HepG2 (cell line): ENCODE measurements at regions not wholly inside any gene's neighbourhood (a gene's known extent, or its start where the extent isn't known, plus 50 kb on each side); places are given as distances from the start of the nearest gene placed in this dataset.

Source experiments
- AGO1 ChIP-seq: fragments of 200-400 bp; formaldehyde crosslinking; IDR thresholded peaks from 2 replicates; pipeline ENCODE4 v1.6.1; 2017; ENCODE audit warnings: mild to moderate bottlenecking, low read depth, low read length, moderate library complexity; ENCODE audit not compliant: poor library complexity, severe bottlenecking
- BRD4 ChIP-seq: sonication (generic); formaldehyde crosslinking; IDR thresholded peaks from 2 replicates; pipeline ENCODE4 v1.4.0; 2020; ENCODE audit warnings: missing genetic modification reagents
- FOXC1 ChIP-seq: sonication (generic); formaldehyde crosslinking; IDR thresholded peaks from 2 replicates; pipeline ENCODE4 v1.8.0; 2022; ENCODE audit warnings: mild to moderate bottlenecking, missing genetic modification reagents, borderline replicate concordance
- JARID2 ChIP-seq: sonication (generic); formaldehyde crosslinking; IDR thresholded peaks from 2 replicates; pipeline ENCODE4 v1.8.1; 2023; ENCODE audit warnings: missing genetic modification reagents, inconsistent platforms; ENCODE audit not compliant: insufficient replicate concordance
- MAF1 ChIP-seq: sonication (generic); formaldehyde crosslinking; IDR thresholded peaks from 2 replicates; pipeline ENCODE4 v1.5.0; 2020; ENCODE audit warnings: missing genetic modification reagents, borderline replicate concordance
- NONO ChIP-seq, 2 experiments: fragments of 450-650 bp in 1 of 2; sonication (generic) in 1 of 2; formaldehyde crosslinking in 1 of 2; IDR thresholded peaks in 1 of 2; conservative IDR thresholded peaks in 1 of 2; 2 replicates each; pipeline versions ENCODE4 v1.6.1 to v1.8.0; 2017 to 2022; ENCODE audit warnings: mild to moderate bottlenecking in 1 of 2, missing genetic modification reagents in 1 of 2, moderate library complexity in 1 of 2
- PHF20 ChIP-seq: sonication (generic); formaldehyde crosslinking; IDR thresholded peaks from 2 replicates; pipeline ENCODE4 v1.5.0; 2020; ENCODE audit warnings: mild to moderate bottlenecking, missing genetic modification reagents
- PHF8 ChIP-seq: sonication (generic); formaldehyde crosslinking; IDR thresholded peaks from 2 replicates; pipeline ENCODE4 v1.5.0; 2020; ENCODE audit warnings: missing genetic modification reagents
- SAFB2 ChIP-seq: sonication (generic); formaldehyde crosslinking; IDR thresholded peaks from 2 replicates; pipeline ENCODE4 v1.5.1; 2020; ENCODE audit warnings: missing genetic modification reagents, low read depth, mild to moderate bottlenecking, borderline replicate concordance
- SSRP1 ChIP-seq: IDR thresholded peaks from 2 replicates; pipeline ENCODE4 v1.6.1; 2016; ENCODE audit warnings: control low read depth
- TFE3 ChIP-seq: IDR thresholded peaks from 2 replicates; pipeline ENCODE4 v1.6.1; 2016
- TGIF2 ChIP-seq: IDR thresholded peaks from 2 replicates; pipeline ENCODE4 v1.6.1; 2016; ENCODE audit warnings: control low read depth, missing compliant biosample characterization
- ZNF24 ChIP-seq: fragments of 450-650 bp; IDR thresholded peaks from 2 replicates; pipeline ENCODE4 v1.6.1; 2017; ENCODE audit warnings: antibody characterized with exemption, mild to moderate bottlenecking
- ZNF274 ChIP-seq: sonication (generic); formaldehyde crosslinking; IDR thresholded peaks from 2 replicates; pipeline ENCODE4 v1.5.1; 2020; ENCODE audit warnings: mild to moderate bottlenecking, missing genetic modification reagents
- ZNF512 ChIP-seq: sonication (generic); formaldehyde crosslinking; IDR thresholded peaks from 2 replicates; pipeline ENCODE4 v1.4.0; 2020; ENCODE audit warnings: mild to moderate bottlenecking, missing genetic modification reagents
- ZNF670 ChIP-seq: sonication (generic); formaldehyde crosslinking; IDR thresholded peaks from 2 replicates; pipeline ENCODE4 v1.8.0; 2022; ENCODE audit warnings: mild to moderate bottlenecking, missing genetic modification reagents, borderline replicate concordance
- TF ChIP-seq, protein P1 (sequence below): sonication (generic); formaldehyde crosslinking; IDR thresholded peaks from 2 replicates; pipeline ENCODE4 v1.4.0; 2020; ENCODE audit warnings: mild to moderate bottlenecking, missing genetic modification reagents, borderline replicate concordance
- TF ChIP-seq, protein P2 (sequence below): sonication (generic); formaldehyde crosslinking; IDR thresholded peaks from 2 replicates; pipeline ENCODE4 v1.4.0; 2020; ENCODE audit warnings: missing genetic modification reagents, borderline replicate concordance

GRCh38 chr2:167827352-167828097 lies 419.9 kb downstream of the STK39 start (continued):
- TF ChIP-seq, protein P1, sequence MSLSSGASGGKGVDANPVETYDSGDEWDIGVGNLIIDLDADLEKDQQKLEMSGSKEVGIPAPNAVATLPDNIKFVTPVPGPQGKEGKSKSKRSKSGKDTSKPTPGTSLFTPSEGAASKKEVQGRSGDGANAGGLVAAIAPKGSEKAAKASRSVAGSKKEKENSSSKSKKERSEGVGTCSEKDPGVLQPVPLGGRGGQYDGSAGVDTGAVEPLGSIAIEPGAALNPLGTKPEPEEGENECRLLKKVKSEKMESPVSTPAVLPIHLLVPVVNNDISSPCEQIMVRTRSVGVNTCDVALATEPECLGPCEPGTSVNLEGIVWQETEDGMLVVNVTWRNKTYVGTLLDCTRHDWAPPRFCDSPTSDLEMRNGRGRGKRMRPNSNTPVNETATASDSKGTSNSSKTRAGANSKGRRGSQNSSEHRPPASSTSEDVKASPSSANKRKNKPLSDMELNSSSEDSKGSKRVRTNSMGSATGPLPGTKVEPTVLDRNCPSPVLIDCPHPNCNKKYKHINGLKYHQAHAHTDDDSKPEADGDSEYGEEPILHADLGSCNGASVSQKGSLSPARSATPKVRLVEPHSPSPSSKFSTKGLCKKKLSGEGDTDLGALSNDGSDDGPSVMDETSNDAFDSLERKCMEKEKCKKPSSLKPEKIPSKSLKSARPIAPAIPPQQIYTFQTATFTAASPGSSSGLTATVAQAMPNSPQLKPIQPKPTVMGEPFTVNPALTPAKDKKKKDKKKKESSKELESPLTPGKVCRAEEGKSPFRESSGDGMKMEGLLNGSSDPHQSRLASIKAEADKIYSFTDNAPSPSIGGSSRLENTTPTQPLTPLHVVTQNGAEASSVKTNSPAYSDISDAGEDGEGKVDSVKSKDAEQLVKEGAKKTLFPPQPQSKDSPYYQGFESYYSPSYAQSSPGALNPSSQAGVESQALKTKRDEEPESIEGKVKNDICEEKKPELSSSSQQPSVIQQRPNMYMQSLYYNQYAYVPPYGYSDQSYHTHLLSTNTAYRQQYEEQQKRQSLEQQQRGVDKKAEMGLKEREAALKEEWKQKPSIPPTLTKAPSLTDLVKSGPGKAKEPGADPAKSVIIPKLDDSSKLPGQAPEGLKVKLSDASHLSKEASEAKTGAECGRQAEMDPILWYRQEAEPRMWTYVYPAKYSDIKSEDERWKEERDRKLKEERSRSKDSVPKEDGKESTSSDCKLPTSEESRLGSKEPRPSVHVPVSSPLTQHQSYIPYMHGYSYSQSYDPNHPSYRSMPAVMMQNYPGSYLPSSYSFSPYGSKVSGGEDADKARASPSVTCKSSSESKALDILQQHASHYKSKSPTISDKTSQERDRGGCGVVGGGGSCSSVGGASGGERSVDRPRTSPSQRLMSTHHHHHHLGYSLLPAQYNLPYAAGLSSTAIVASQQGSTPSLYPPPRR = peak; percentile 95
- TF ChIP-seq SAFB2 (CRISPR knock-in tag) = peak; percentile 40; the same call in 1 of the 2 replicates
- TF ChIP-seq ZNF24 = 0 out of 2 replicates have a peak, but pooled peaks have one; percentile 54
- peak; percentile 31; the same call in 1 of the 2 replicates for TF ChIP-seq SSRP1
- peak; percentile 62 for TF ChIP-seq PHF8 (CRISPR knock-in tag)
- TF ChIP-seq FOXC1 (CRISPR knock-in tag) = peak; percentile 90
- TF ChIP-seq NONO (IDR thresholded peaks at IDR 0.05) = no peak
- peak; percentile 98 for TF ChIP-seq NONO (CRISPR knock-in tag; conservative IDR thresholded peaks at IDR 0.05)
- TF ChIP-seq ZNF670 (CRISPR knock-in tag) = peak; percentile 98
- TF ChIP-seq AGO1 = no peak
- TF ChIP-seq BRD4 (CRISPR knock-in tag) = peak; percentile 92; the same call in 1 of the 2 replicates
- TF ChIP-seq PHF20 (CRISPR knock-in tag) = peak; percentile 67; the same call in 1 of the 2 replicates
- peak; percentile 18 for TF ChIP-seq JARID2 (CRISPR knock-in tag)
- no peak for TF ChIP-seq MAF1
- TF ChIP-seq, protein P2, sequence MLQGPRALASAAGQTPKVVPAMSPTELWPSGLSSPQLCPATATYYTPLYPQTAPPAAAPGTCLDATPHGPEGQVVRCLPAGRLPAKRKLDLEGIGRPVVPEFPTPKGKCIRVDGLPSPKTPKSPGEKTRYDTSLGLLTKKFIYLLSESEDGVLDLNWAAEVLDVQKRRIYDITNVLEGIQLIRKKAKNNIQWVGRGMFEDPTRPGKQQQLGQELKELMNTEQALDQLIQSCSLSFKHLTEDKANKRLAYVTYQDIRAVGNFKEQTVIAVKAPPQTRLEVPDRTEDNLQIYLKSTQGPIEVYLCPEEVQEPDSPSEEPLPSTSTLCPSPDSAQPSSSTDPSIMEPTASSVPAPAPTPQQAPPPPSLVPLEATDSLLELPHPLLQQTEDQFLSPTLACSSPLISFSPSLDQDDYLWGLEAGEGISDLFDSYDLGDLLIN = peak; percentile 85
- peak; percentile 84 for TF ChIP-seq ZNF274 (CRISPR knock-in tag)
- TF ChIP-seq ZNF512 = peak; percentile 83; the same call in 1 of the 2 replicates
- peak; percentile 57; the same call in 1 of the 2 replicates for TF ChIP-seq TGIF2 (CRISPR knock-in tag)
- peak; percentile 80; the same call in 1 of the 2 replicates for TF ChIP-seq TFE3 (CRISPR knock-in tag)
